SIG-M5 treated with dmso at 0.1 percent for 504 hours (cell line): ENCODE measurements at regions not wholly inside any gene's neighbourhood (a gene's known extent, or its start where the extent isn't known, plus 50 kb on each side); places are given as distances from the start of the nearest gene placed in this dataset.

Experiments used
- DNase-seq: peaks from one replicate; lab custom pipeline; 2025; ENCODE audit not compliant: unreplicated experiment; lab: John Stamatoyannopoulos, UW

- DNase-seq = no peak
These were observed 55.2 kb upstream of the CBLN4 start for GRCh38 chr20:56060486-56060885.

DNA sequence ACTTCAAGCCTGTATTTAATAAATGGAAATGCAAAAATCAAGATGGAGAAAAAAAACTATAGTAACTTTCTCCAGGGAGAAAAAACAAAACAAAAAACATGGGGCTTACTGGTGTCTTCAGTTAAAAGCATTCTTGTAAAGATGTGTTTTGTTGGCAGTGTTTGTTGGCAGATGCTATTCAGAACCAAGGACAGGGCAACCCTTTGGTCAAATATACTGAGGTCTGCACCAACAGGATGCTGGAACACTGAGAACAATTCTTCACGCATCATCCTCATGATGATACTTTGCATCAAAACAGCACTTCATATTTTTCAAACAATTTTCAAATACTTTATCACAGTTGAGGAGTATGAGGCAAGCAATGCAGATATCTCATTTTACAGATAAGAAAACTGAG is 63.7 kb upstream of the CBLN4 start:
- DNase-seq = no peak

- no peak for DNase-seq
These were observed 66.8 kb upstream of the CBLN4 start for GRCh38 chr20:56072165-56072564.

DNA sequence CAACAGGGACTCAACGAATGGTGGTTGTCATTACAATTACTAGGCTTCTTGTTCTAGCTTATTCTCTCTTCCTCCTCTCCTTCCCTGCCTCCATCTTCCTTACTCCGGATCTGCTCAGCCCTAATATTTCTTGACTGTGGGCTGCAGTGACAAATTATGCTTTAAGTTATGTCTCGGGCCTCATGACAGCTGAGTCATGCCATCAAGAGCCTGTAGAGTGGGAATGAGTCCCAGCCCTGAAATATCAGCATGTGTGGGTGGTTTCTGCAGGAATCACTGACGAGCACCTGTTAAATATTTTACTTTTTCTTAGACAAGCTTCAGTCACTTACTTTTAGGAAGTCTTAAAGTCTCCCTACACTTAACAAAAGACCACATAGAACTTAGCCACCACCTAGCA is 83.1 kb upstream of the CBLN4 start:
- DNase-seq = no peak

DNA sequence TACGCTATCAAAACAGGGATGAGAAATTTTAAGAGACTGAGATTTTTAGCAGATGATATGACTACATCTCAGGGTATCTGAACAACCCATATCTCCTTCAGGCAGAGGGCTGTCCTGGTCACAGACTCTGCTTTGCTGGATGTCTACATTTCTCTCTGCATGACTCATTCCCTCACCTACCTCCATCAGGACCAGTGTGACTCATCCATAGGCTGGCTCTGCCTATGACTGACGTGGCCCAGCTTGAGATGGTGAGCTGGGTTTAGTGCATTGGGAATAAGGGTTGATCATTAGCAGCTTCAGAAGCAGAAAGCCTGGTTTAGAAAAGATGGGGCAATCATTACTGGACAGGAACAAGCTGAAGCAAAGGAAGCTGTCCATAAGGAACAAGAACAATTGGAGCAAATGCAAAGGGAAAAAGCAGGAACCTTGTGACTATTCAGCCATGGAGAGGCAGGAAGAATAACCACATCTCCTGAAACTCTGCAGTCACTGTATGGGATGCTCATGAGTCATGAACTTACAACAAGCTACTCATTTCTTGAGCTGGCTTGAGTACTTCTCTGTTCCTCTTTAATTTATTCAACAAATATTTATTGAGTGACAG is 86.4 kb upstream of the CBLN4 start:
- no peak for DNase-seq

DNA sequence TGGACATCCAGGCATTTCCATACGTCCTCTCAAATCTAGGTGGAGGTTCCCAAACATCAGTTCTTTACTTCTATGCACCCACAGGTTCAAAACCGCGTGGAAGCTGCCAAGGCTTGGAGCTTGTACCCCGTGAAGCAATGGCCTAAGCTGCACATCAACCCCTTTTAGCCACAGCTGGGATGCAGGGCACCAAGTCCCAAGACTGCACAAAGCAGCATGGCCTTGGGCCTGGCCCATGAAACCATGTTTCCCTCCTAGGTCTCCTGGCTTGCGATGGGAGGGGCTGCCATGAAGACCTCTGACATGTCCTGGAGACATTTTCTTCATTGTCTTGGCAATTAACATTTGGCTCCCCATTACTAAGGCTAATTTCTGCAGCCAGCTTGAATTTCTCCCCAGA is 88.9 kb upstream of the CBLN4 start:
- no peak for DNase-seq

- no peak for DNase-seq
These were observed 93.7 kb upstream of the CBLN4 start for GRCh38 chr20:56098981-56099500.

DNA sequence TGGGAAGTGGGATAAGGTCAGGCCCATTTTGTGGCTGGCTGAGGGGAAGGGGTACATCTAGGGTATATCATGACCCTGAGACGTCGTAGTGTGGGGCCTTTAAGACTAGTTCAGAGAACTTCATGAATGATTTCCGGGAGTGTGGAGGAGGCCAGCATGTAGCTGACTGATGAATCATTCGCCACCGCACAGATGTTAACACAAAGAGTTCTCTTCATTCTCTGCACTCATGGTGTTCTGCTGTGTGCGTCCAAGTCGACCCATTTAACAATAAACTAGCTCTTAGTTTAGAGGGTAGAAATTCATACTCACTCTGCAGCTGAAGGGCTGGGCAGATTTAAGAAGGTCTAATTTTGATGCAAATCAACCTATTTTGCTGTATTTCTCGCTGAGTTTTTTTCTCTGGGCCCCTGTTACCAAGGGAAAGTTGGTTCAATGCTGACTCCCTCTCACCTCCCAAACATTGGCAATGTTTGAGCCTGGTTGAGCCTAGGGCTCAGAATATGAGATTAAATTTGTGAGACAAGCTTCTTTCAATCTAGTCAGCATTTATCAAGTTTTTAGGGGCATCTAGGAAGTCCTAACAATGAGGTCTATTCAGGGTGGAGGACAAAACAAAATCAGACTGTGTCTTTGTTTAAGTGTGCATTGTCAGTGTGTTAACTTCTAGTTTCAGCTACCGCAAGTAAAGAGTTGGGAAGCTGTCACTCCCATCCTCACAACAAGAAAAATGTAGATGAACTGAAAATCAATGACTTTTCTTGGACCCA is 106.8 kb upstream of the CBLN4 start:
- no peak for DNase-seq

GRCh38 chr20:56117350-56117749 is 112.0 kb upstream of the CBLN4 start:
- DNase-seq = no peak

GRCh38 chr20:56121850-56122249 is 116.5 kb upstream of the CBLN4 start:
- no peak for DNase-seq

DNA sequence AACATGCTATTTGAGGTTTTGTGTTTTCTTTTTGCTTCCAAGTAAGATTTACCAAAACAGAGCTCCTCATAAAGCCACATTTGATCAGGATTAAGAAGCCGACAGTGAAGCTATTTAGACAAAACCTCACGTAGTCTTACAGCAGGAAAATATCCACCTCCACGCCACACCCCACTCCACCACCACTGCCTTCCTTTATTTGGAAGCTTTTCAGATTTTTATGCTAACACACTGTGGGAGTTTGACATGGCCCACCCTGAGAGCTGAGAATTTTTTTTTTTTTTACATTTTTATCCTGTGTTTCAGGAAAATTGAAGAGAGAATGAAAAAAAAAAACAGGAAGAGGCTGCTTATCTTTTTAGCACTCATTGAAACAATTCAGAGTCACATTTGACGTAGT is 104.8 kb upstream of the MC3R start:
- no peak for DNase-seq

DNA sequence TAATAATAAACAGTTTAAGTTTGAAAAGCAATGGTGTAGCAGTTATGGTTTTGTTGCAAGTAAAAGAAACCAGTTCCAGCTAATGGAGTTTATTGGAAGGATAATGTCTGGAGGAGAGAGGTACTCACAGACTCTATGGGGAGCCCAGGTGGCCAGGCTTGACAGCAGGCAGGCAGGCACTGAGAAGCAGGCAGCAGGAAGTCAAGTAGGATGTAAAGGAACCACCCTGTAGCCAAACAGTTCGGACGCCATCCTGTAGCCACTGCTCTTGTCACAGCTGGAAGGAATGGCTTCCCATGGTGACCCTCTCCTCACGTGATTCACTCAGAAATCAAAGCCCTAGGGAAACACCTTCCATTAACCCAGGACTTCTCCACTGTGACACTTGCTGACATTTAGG is 96.7 kb upstream of the MC3R start:
- DNase-seq = no peak

DNA sequence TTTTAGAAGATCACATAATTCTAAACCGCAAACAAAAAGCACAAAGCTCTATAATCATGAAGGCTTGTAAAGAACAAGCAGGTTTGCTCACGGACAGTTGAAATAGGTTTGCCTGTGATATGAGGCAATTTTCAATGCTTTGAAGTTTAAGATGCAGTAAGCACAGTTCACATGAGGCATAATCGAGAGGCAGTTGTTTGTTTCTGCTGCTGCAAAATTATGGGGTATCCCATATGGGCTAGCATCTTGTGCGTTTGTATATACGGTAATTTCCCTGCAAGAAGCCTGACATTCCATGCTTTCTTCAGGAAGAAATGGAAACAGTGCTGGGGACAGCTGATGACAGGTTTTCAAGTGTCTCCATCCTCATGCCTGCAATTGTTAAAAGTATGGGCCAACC is 94.6 kb upstream of the MC3R start:
- no peak for DNase-seq

GRCh38 chr20:56155625-56156024 is 92.9 kb upstream of the MC3R start:
- DNase-seq = no peak

GRCh38 chr20:56157530-56158203 is 90.9 kb upstream of the MC3R start:
- DNase-seq = no peak

DNA sequence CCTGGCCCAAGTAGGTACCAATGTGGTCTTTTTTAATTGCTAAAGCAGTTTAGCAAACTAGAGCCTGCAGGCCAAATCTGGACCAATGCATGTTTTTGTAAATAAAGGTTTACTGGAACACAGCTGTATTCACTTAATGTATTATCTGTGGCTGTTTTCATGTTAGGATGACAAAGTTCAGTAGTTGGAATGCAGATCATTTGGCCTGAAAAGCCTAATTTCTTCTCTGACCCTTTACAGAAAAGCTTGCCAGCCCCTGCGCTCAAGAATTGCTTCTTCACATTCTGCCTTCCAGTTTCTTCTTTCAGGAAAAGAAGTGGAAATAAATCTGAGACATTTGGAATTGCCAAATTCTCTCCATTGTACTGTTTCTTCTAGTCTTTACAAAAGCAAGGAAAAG is 90.0 kb upstream of the MC3R start:
- DNase-seq = no peak

DNA sequence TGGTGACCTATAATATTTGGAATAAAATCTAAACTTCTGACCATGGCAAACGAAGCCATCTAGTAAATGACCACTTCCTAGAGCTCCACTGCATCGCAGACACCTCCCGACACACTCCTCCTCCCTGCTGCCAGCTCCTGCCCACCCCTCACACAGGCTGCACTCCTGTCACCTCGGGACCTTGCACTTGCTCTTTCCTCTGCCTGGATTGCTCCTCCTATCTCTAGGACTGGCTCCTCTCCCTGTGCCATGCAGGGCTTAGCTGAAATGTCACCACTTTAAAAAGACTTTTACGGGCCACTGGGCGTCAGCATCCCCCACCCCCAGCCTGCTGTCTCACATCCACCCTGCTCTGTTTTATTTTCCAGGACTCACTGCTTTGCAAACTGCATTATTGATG is 87.6 kb upstream of the MC3R start:
- no peak for DNase-seq

GRCh38 chr20:56163806-56164205 is 84.7 kb upstream of the MC3R start:
- DNase-seq = no peak

DNA sequence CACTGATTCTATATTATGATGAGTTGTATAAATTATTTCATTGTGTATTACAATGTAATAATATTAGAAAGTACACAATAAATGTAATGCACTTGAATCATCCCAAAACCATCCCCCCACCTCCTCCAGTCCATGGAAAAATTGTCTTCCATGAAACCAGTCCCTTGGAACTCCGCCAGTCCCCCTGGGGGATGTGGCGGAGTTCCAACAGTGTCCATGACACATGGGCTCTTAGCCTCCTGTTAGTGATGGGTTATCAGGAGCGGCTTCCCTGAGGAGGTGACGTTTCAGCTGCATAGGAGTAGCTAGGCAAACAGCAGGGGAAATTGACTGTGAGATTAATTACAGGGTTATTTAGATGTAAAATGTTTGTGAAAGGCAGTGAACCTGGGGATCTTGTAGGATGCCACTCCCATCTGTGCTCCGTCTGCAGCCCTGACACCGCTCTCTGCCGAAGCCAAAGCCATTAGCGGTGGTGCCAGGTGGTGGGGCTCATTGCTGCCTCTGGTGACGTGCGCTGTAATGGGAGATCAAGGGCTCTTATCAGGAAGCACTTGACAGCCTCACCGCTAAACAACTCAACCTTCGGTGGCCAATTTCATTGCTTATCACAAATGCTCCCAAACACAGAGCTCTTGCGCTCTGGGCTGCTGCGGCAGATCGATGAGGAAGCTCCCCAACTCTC is 81.6 kb upstream of the MC3R start:
- DNase-seq = no peak

- peak; percentile 69 for DNase-seq
These were observed 77.2 kb upstream of the MC3R start for GRCh38 chr20:56171087-56172012.

DNA sequence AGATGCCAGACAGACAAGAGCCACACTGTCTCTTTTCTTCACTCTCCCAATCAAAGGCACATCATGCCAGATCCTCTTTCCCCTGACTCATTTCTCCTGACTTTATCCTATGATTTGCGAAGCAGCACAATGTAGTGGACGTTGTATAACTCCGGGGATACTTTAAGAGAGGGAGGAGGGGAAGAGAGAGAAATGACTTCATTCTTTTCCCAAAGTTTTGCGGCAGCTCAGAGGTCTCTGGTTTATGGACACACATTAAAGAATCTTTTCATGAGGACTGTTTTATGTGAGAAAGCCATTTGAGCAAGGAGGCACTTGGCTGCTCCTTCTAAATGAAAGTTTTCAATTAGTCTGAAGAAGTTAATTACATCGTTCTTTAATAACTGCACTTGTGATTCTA is 75.1 kb upstream of the MC3R start:
- DNase-seq = no peak
